NCI-H345 treated with DMSO at 0.1 percent for 48 hours (cell line): ENCODE measurements at regions not wholly inside any gene's neighbourhood (a gene's known extent, or its start where the extent isn't known, plus 50 kb on each side); places are given as distances from the start of the nearest gene placed in this dataset.
A peak's percentile ranks its signal among the peaks of the same experiment; 100 is the strongest.
"Not testable (repeated sequence)": the region's sequence is repeated elsewhere in the genome, so short reads cannot be mapped to it uniquely, and the experiment has no call there.

ENCODE experiments used
- DNase-seq: peaks from one replicate; lab custom pipeline; 2025; ENCODE audit not compliant: unreplicated experiment; lab: John Stamatoyannopoulos, UW

DNA sequence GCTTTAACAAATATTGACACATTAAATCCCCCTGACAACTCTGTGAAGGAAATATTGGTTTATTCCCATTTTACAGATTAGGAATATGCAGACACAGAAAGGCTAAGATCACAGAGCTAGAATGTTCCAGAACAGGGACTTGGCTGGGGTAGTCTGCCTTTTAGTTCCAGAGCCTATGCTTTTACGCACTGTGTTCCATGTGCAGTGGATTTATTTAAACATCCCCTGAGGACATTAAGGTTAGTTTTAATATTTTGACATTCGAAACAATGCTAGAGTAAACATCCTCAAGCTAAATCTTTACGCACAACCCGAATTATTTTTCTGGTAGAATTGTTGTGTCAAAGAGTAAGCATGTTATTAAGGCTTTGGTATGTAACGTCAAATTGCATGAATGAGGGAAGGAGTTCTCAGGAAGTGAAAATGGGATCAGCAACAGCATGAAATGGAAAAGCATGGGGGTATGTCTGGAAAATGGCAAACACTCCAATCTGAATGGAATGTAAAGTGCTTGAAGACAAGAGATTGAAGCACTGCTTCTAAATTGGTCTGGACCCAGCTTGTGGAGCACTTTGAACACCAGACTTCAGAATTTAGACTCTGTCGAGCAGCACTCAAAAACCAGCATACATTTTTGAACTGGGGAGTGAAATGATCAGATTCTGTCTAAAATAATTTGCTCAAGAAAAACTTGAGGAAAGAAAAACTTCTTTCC lies 429.9 kb downstream of the CD83 start:
- no peak for DNase-seq

DNA sequence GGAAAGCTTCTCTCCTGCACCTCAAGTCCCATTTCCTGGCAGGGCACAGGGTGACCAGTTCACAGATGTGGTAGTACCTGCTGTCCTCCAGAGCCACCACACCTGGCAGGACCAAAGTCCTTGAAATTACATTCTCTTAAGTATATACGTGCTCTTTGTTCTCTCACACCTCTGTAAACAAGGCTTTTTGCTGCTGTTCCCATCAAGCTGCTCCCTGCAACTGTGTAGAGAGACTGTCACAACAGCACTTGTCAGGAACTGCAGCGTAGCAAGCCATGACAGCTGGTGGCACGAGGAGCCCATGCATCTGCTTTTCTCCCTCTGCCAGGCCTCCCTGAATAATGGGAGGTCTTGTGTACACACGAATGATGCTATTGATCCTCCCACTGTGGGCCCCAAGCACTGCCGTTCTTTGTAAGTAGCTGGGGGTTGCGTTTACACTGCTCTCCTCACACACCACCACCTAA lies 431.8 kb downstream of the CD83 start:
- peak; percentile 61 for DNase-seq

DNA sequence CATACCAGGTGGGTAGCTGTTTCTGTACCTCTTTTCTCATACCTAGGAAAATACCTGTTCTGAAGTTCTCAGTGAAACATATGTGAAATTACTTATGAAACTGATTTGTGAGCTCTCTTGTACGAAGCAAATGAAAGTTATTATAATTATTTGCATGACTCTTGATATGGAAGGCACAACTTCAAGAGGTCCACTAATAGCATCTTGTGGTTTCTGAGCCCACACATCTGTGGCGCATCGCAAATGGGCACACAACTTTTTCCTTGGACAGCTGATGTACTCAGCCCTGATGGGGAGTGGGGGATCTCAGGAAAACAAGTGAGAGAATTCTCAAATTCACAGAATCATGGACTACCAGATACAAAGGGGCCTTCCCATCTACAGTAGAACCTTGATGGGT lies 432.3 kb downstream of the CD83 start:
- no peak for DNase-seq

DNA sequence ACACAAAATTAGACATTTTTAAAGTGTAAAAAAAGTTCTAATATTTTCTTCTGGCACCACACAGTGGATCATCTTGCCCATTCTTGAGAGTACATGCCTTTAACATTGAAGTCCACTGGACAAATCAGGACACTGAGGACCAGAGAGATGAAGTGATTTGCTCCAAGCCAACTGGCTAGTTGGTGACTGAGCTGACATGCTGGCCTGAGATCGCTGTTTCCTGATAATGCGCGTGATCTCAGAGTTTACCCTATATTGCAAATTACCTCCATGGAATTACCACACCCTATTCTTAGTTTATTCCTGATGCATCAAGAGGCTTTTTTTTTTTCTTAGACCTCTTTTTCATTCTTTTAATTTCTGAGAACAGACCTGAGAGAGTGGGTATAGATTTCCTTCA lies 432.8 kb downstream of the CD83 start:
- no peak for DNase-seq

DNA sequence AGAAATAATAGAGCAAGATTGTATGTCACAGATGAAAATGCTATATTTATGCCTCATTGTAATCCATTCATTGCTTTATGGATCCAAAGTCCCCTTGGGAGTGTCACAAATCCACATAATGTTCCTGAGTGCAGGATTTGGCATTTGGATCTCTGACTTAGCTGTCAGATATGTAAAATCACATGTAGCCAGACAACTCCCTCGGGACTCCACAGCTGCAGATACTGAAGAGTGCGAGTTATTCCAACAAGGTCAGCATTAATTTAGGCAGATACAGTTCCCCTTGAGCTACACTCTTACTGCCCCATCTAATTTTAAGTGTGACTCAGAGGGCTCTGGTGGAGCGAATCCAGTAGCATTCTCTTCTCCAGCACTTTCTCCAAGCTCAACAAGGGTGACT lies 433.2 kb downstream of the CD83 start:
- no peak for DNase-seq

DNA sequence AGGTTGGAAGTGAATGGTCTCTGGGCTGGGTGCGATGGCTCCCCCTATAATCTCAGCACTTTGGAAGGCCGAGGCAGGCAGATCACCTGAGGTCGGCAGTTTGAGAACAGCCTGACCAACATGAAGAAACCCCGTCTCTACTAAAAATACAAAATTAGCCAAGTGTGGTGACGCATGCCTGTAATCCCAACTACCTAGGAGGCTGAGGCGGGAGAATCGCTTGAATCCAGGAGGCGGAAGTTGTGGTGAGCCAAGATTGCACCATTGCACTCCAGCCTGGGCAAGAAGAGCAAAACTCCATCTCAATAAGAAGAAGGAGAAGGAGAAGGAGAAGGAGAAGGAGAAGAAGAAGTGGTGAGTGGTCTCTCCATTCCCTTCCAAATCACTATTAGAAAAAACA lies 434.0 kb downstream of the CD83 start:
- DNase-seq, result not testable (repeated sequence)

DNA sequence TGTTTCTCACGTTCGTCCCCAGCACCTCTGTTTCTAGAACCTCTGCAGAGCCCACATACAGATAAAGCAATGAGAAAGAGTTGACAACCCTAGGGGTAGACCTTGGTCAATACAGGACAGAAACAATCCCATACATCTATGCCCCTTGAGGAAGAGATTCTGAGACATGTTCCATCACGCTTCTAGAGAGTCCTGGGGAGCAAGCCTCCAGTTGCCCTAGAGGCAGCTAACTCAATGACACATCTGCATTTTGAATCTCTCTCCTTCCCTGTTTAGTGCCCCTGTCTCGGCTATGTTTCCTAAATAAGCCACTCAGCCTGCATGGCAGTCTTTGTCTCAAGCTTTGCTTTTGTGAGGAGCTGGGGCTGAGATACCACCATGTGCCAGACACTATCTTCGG lies 435.3 kb downstream of the CD83 start:
- no peak for DNase-seq

DNA sequence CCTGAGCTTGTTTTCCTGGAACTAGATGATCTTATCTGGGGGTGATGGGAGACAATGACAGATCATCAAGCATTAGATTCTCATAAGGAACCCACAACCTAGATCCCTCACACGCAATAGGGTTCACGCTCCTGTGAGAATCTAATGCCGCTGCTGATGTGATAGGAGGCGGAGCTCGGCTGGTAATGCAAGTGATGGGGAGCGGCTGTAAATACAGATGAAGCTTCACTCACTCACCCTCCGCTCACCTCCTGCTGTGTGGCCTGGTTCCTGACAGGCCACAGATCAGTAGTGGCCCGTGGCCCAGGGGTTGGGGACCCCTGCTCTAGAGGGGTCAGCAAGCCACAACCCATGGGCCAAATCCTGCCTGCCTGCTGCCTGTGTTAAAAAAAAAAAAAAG lies 435.9 kb downstream of the CD83 start:
- DNase-seq, result no peak

DNA sequence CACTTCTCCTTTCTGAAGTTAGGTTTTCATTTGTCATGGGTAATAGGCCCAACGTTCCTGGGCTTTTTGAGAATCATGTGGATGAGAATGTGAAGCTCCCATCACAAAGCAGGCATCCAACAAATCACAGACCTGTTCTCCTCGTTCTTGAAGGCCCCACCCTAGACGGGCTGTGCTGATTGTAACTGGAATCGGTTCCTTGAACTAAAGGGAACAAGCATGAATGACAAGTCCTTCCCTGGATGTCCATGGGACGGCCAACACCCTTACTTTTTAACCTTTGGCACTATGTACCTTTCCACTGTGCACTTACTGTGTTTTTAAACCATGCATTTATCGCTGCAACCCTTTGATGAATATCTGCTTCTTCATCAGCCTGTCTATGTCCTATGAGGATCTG lies 438.2 kb downstream of the CD83 start:
- DNase-seq, result no peak

DNA sequence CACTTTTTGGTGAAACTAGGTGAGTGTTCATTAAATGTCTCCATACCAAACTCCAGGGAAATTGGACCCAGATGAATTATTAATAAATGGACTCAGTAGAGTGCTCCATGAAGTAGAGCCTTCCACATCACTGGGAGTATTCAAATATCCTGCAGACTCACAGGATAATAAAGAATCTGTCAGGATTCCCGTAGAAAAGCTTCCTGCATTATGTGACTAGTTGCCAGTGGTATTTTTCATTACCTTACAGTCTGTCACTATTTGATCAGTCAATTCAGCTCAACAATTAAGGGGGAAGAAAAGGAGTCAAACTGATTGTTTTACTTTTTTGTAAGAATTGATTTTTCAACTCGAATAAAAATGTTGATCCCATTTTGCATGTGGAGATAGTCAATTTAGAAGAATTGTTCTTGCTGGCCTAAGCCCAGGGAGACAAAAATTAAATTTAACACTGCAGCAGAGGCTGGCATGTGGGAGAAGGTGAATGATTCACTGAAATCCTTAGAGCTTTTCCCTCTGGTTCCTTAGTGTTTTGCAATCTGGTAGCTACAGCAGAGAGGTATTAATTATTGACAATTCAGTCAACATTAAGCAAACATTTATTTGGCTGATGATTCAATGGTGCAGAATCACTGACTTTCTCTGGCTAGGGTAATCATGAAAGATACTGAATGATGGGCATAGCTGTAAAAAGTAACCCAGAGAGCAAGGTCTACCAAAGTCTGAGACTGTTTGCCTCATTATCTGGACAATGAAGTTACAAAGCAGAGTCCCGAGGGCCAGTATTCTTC lies 442.4 kb downstream of the CD83 start:
- DNase-seq, result no peak

DNA sequence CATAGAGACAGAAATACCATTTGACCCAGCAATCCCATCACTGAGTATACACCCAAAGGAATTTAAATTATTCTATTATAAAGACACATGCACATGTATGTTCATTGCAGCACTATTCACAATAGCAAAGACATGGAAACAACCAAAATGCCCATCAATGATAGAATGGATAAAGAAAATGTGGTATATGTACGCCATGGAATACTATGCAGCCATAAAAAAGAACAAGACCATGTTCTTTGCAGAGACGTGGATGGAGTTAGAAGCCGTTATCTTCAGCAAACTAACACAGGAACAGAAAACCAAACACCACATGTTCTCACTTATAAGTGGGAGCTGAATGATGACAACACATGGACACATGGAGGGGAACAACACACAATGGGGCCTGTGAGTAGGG lies 444.0 kb downstream of the CD83 start:
- DNase-seq, result not testable (repeated sequence)

DNA sequence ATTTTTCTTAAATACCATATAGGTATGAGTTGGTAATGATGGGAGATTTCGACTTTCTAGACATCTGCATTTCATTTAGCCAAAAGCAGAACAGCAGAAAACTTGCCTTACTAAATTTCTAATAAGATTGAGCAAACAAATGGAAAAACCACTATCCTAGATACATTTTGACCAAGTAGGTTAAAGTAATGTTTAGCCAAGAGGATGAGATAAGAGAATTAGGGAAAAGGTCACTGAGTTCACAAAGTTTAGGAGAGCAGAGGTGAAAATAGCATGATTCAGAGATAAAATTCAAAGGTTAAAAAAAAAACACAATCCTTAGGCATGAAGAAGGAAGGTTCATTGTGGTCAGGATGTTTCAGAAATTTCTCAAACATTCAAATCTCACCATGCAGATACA lies 450.3 kb downstream of the CD83 start:
- DNase-seq, result no peak

DNA sequence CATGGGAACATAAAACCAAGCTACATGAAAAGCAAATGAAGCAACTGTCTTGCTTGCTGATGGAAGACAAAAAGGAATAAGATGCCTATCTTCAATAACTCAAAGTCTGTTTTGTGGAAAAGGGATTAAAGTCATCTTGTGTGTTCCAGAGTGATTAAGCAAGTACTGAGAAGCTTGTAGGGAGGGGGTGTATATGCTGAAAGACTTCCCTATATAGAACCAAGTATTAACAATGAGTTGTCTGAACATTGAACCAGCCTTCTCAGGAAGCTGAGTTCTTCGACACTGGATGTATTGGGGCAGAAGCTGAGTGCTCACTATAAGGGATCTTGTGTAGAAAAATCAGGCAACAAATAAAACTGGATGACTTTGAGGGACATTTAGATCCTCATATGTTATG lies 451.8 kb downstream of the CD83 start:
- no peak for DNase-seq

DNA sequence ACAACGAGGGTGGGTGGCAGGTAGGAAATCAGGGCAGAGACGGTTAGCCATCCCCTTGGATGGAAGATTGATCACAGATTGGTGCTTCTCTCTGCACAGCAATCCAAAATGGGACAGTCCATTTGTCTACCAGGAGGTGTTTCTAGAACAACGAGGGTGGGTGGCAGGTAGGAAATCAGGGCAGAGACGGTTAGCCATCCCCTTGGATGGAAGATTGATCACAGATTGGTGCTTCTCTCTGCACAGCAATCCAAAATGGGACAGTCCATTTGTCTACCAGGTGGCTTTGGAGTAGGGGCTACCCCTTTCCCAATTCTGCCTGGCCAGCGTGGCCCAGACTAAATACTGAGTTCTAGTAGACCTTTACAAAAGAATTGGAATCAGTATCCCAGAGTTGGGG lies 452.3 kb downstream of the CD83 start:
- not testable (repeated sequence) for DNase-seq

DNA sequence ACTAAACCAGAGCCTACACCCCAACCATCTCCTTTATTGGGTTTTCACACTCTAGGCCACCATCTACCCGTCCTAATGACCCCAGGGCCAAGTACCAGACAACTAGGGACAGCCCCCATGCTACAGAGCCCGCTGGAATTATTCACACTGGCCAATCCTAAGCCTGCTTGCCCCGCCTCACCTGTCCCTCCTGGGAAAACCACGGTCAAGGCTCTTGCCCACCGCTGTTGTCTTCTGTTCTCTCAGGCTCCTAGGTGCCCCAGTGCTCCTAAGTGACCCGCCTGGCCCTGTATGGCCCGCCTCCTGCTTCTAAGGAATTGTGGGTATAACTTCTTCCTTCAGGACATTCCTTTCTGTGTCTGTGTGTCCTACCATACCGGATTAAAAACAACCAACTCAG lies 453.4 kb downstream of the CD83 start:
- DNase-seq, result no peak

DNA sequence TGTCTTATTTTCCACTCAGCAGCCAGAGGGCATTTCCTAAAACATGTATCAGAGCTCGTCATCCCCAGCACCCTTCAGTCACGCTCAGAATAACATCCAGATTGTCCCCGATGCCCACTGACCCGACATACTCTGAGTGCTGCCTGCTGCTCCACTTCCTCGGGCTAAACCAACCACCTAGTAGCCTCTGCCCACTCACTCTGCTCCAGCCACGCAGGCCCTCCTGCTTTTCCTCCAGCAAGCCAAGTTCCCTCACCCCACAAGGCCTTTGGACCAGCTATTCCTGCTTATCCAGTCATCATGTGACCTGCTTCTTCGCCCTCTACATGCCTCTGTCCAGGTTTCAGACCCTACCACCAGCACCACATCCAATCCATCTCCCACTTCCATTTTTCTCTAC lies 454.2 kb downstream of the CD83 start:
- no peak for DNase-seq

DNA sequence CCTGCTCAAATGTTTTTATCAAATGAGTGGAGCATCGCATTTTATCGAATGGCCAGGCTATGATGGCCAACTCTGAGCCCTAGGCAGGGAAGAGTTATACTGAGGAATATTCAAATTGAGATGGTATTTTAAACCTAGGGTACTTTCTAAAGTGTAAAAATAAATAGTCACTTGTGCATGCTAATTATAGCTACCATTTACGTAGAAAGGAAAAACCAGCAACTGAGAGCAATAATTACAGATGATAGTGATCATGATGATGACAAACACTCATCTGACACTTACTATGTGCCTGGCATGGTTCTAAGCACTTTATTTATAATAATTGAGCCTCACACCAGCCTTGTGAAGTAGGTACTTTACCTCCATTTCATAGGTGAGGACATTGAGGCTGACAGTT lies 455.7 kb downstream of the CD83 start:
- DNase-seq, result no peak

DNA sequence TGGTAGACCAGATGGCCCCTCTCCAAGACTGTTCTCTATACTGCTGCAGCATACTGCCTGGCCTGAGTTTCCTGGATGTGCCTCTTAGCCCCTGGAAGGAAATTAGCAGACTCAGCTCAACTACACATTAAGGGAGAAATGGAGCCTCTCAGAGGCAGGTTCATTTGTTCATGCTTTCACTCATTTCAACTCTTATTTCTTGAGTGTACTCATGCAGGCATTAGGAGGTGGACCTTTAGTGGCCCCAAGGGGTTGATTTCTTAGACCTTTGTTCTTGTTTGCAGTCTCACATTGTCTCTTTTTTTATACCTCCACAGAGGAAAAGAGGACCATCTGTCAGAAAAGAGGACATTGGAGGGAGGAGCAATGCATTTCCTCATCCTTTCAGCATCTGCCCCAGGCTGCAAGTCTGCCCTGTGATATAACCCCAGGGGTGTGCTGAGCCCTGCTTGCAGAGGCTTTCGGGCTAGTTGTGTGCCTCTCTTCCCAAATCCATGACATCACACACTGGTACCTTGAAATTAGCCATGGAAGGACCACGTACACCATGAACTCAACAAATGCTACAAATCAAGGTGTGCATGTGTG lies 456.2 kb downstream of the CD83 start:
- peak; percentile 22 for DNase-seq

DNA sequence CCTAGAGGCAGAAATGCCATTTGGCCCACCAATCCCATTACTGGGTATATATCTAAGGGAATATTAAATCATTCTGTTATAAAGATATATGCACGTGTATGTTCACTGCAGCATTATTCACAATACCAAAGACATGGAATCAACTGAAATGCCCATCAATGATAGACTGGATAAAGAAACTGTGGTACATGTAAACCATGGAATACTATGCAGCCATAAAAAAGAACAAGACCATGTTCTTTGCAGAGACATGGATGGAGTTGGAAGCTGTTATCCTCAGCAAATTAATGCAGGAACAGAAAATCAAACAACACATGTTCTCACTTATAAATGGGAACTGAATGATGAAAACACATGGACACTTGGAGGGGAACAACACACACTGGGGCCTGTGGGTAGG lies 458.4 kb downstream of the CD83 start:
- DNase-seq, result no peak

DNA sequence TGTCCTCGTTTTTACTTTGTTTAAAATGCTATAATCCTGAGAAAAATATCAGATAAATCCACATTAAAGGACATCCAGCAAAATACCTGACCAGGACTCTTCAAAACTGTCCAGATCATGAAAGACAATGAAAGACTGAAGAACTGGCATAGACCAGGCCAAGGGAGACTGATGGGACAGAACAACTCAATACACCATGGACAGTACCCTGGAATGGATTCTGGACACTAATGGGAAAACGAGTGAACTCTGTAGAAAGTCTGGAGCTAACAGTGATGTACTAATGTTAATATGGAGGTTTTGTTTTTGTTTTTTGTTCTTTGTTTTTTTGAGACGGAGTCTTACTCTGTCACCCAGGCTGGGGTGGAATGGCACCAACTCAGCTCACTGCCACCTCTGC lies 461.4 kb downstream of the CD83 start:
- no peak for DNase-seq

DNA sequence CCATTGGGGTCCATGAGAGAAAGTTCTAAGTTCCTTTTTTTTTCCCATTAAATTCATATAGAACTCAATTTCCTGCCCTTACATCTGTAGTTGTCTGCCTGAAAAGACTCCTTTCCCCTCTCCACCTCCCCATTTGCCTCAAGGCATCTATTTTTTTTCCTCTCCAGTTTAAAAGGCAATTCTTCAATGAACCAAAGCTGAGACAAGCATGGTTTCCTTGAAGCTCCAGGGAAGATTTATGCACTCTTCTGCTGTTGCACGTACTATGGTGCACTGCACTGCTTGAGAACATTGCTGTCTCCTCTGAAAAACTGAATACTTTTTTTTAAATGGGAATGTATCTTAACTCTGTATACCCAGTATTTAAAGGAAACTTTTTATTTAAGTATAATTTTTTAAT lies 465.2 kb downstream of the CD83 start:
- no peak for DNase-seq

DNA sequence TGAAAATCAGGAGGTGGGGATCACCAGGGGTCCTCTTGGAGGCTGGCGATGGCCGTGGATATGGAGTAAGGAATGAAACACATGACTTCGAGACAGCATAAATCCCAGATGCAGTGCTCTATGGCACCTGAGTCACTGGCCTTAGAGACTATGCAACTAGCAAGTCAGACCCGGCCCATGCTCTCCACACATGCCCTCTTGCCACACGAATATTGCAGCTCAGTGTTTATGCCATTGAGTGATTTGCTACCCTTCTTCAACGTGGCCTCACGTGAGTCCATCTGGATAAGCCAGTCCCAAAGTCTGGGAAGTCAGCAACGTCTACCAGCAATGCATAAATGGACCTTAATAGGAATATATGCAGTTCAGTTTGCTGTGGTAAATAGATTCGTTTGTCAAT lies 466.3 kb downstream of the CD83 start:
- DNase-seq, result no peak
